ENCODE measurements at regions not wholly inside any gene's neighbourhood (a gene's known extent, or its start where the extent isn't known, plus 50 kb on each side); places are given as distances from the start of the nearest gene placed in this dataset.

DNA sequence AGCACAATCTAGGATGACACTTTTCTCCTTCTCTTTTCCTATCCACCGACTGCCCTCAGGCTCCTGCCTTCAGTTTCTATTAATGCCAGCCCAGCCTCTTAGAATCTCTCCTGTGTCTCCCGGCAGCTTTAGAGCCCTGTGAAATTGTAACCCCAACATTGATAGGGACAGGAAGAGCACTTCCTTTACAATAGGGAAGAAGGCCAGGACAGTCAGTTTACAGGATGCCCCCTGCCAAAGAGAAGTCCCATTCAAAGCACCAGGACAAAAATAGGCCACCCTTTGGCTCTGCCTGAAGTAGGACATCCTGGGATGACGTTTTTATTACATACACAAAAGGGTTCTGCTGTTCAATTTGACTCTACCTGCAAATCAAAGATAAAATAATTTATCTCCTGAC is 64.7 kb upstream of the ANK3 start:
- POLR2A ChIA-PET (ENCODE audit: unreplicated experiment): no interaction called here
- BruUV-seq (replicated peaks): no TSS peak
- no peaks in the 10 kb centered on the region for H3K79me2 ChIP-seq (ENCODE audit: low read length)
- no peaks in the 10 kb centered on the region for H3K36me3 ChIP-seq (ENCODE audit: low read depth, low read length)
- H4K20me1 ChIP-seq (ENCODE audit: low read length): no peaks in the 10 kb centered on the region
- H3K4me1 ChIP-seq (ENCODE audit: insufficient read depth, low read length): peaks cover 25% of the 10 kb centered on the region
- H3K9ac ChIP-seq (ENCODE audit: low read length): no peak overlapping the region
- TF ChIP-seq EZH2phosphoT487 (IDR thresholded peaks at IDR 0.05; ENCODE audit: borderline replicate concordance, low read length) (no peak), EZH2 (IDR thresholded peaks at IDR 0.05; ENCODE audit: low read length, unreplicated experiment) (no peak)
- TF ChIP-seq, protein P1, sequence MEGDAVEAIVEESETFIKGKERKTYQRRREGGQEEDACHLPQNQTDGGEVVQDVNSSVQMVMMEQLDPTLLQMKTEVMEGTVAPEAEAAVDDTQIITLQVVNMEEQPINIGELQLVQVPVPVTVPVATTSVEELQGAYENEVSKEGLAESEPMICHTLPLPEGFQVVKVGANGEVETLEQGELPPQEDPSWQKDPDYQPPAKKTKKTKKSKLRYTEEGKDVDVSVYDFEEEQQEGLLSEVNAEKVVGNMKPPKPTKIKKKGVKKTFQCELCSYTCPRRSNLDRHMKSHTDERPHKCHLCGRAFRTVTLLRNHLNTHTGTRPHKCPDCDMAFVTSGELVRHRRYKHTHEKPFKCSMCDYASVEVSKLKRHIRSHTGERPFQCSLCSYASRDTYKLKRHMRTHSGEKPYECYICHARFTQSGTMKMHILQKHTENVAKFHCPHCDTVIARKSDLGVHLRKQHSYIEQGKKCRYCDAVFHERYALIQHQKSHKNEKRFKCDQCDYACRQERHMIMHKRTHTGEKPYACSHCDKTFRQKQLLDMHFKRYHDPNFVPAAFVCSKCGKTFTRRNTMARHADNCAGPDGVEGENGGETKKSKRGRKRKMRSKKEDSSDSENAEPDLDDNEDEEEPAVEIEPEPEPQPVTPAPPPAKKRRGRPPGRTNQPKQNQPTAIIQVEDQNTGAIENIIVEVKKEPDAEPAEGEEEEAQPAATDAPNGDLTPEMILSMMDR (conservative IDR thresholded peaks at IDR 0.05; ENCODE audit: low read depth, low read length): no peak
- CTCF ChIA-PET: no interaction called here
- no peak overlapping the region for H3K27ac ChIP-seq (ENCODE audit: low read length)
- H3K27me3 ChIP-seq (ENCODE audit: low read length): no peaks in the 10 kb centered on the region
- no peak overlapping the region for H3K4me3 ChIP-seq (ENCODE audit: low read length)
- no peaks in the 10 kb centered on the region for H3K9me3 ChIP-seq (ENCODE audit: low read length)
- no peak for DNase-seq
- no peak overlapping the region for H2AFZ ChIP-seq (ENCODE audit: low read length)
- no peaks in the 10 kb centered on the region for H3K9me2 ChIP-seq (replicated peaks; ENCODE audit: low read length)
- ATAC-seq: no peak
- intact Hi-C loops (cut with micrococcal nuclease): no loop called here
- H3F3A ChIP-seq (ENCODE audit: low read length, unreplicated experiment): no peaks in the 10 kb centered on the region
- no peak overlapping the region for H3K4me2 ChIP-seq (ENCODE audit: low read length)

DNA sequence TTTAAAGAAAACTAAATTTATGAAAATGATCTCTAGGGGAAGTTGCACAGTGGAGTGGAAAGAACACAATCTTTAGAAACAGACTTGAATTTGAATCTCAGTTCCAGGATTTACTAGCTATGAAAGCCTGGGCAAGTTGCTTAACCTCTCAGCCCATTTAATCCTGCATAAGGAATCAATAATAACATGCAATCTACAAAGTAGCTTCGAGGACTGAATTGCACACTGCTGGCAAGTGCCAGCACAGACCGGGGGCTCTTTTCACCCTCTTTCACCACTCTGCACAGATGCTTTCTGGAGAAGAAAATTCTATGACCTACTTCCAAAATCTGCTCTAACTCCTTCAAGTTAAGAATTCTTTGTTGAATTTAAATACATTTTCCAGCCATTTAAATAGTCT is 63.4 kb upstream of the ANK3 start:
- intact Hi-C loops (cut with micrococcal nuclease): no loop called here
- H3F3A ChIP-seq (ENCODE audit: low read length, unreplicated experiment): peaks cover 5% of the 10 kb centered on the region
- ATAC-seq (no peak), DNase-seq (no peak)
- no peaks in the 10 kb centered on the region for H3K79me2 ChIP-seq (ENCODE audit: low read length)
- POLR2A ChIA-PET (ENCODE audit: unreplicated experiment): no interaction called here
- no peaks in the 10 kb centered on the region for H4K20me1 ChIP-seq (ENCODE audit: low read length)
- H3K9ac ChIP-seq (ENCODE audit: low read length): no peak overlapping the region
- peaks cover 37% of the 10 kb centered on the region for H3K4me1 ChIP-seq (ENCODE audit: insufficient read depth, low read length)
- H2AFZ ChIP-seq (ENCODE audit: low read length): no peak overlapping the region
- CTCF ChIA-PET: no interaction called here
- no peak overlapping the region for H3K4me3 ChIP-seq (ENCODE audit: low read length)
- H3K9me2 ChIP-seq (replicated peaks; ENCODE audit: low read length): no peaks in the 10 kb centered on the region
- no peaks in the 10 kb centered on the region for H3K9me3 ChIP-seq (ENCODE audit: low read length)
- no peak overlapping the region for H3K4me2 ChIP-seq (ENCODE audit: low read length)
- no peaks in the 10 kb centered on the region for H3K27me3 ChIP-seq (ENCODE audit: low read length)
- no TSS peak for BruUV-seq (replicated peaks)
- H3K36me3 ChIP-seq (ENCODE audit: low read depth, low read length): no peaks in the 10 kb centered on the region
- no peak for TF ChIP-seq EZH2phosphoT487 (IDR thresholded peaks at IDR 0.05; ENCODE audit: borderline replicate concordance, low read length)
- TF ChIP-seq, protein P1 (conservative IDR thresholded peaks at IDR 0.05; ENCODE audit: low read depth, low read length): no peak
- no peak for TF ChIP-seq EZH2 (IDR thresholded peaks at IDR 0.05; ENCODE audit: low read length, unreplicated experiment)
- no peak overlapping the region for H3K27ac ChIP-seq (ENCODE audit: low read length)

DNA sequence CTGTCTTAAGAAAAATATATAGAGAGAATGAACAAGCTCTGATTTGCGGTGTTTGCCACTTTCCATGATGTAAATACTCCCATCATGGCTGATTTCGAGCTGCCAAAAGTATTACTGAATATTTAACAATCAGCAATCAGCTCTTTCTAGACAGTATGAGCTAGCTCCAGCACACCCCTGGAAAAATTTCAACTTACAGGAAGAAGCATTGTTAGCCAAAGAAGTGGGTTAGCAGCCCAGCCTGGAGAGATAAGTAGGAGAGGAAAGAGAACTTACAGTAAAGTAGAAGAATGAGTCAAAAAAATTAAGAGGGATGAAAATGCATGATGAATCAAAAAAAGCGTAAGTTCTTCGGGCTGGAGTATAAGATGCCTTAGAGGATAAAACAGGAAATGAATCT is 60.6 kb upstream of the ANK3 start:
- ATAC-seq: no peak
- DNase-seq: no peak
- Histone ChIP-seq H3F3A (ENCODE audit: low read length, unreplicated experiment) (peaks cover 5% of the 10 kb centered on the region), H3K9me3 (ENCODE audit: low read length) (no peaks in the 10 kb centered on the region), H2AFZ (ENCODE audit: low read length) (no peak overlapping the region), H3K27me3 (ENCODE audit: low read length) (no peaks in the 10 kb centered on the region), H3K79me2 (ENCODE audit: low read length) (no peaks in the 10 kb centered on the region), H3K9ac (ENCODE audit: low read length) (no peak overlapping the region), H3K4me3 (ENCODE audit: low read length) (no peak overlapping the region), H3K27ac (ENCODE audit: low read length) (no peak overlapping the region), H4K20me1 (ENCODE audit: low read length) (no peaks in the 10 kb centered on the region), H3K4me1 (ENCODE audit: insufficient read depth, low read length) (peaks cover 52% of the 10 kb centered on the region), H3K36me3 (ENCODE audit: low read depth, low read length) (no peaks in the 10 kb centered on the region), H3K9me2 (replicated peaks; ENCODE audit: low read length) (no peaks in the 10 kb centered on the region), H3K4me2 (ENCODE audit: low read length) (no peak overlapping the region)
- TF ChIP-seq EZH2phosphoT487 (IDR thresholded peaks at IDR 0.05; ENCODE audit: borderline replicate concordance, low read length): no peak
- TF ChIP-seq, protein P1 (conservative IDR thresholded peaks at IDR 0.05; ENCODE audit: low read depth, low read length): no peak
- no peak for TF ChIP-seq EZH2 (IDR thresholded peaks at IDR 0.05; ENCODE audit: low read length, unreplicated experiment)
- ChIA-PET POLR2A (ENCODE audit: unreplicated experiment) (no interaction called here), CTCF (no interaction called here)
- intact Hi-C loops (cut with micrococcal nuclease): no loop called here
- no TSS peak for BruUV-seq (replicated peaks)

Measured in PC-3 (cell line).